NCI-H460 (cell line): ENCODE measurements at regions not wholly inside any gene's neighbourhood (a gene's known extent, or its start where the extent isn't known, plus 50 kb on each side); places are given as distances from the start of the nearest gene placed in this dataset.
"Not testable (repeated sequence)": the region's sequence is repeated elsewhere in the genome, so short reads cannot be mapped to it uniquely, and the experiment has no call there.

ENCODE experiments used
- DNase-seq: peaks from one replicate; pipeline ENCODE4 v3.0.0-alpha.2; 2016; ENCODE audit warnings: low read depth; ENCODE audit errors: extremely low read depth

GRCh38 chr6:134791243-134791843, 158.6 kb downstream of the ALDH8A1 start:
- DNase-seq = not testable (repeated sequence)

GRCh38 chr6:134787261-134787877, 162.5 kb downstream of the ALDH8A1 start:
- no peak for DNase-seq

- no peak for DNase-seq
These were observed 165.6 kb downstream of the ALDH8A1 start for GRCh38 chr6:134784336-134784735.

GRCh38 chr6:134778431-134778830, 171.5 kb downstream of the ALDH8A1 start:
- DNase-seq = no peak

- DNase-seq = peak; percentile 54
These were observed 175.7 kb downstream of the ALDH8A1 start for GRCh38 chr6:134774201-134774638.

GRCh38 chr6:134772671-134773360, 177.1 kb downstream of the ALDH8A1 start:
- no peak for DNase-seq

- DNase-seq = no peak
These were observed 181.0 kb downstream of the ALDH8A1 start for GRCh38 chr6:134768931-134769330.

- DNase-seq = no peak
These were observed 183.4 kb downstream of the ALDH8A1 start for GRCh38 chr6:134766497-134766896.

GRCh38 chr6:134764741-134765140, 185.2 kb downstream of the ALDH8A1 start:
- DNase-seq = no peak

- DNase-seq = not testable (repeated sequence)
These were observed 186.3 kb downstream of the ALDH8A1 start for GRCh38 chr6:134763575-134763974.

GRCh38 chr6:134758621-134759020, 191.3 kb downstream of the ALDH8A1 start:
- no peak for DNase-seq

- no peak for DNase-seq
These were observed 192.0 kb downstream of the ALDH8A1 start for GRCh38 chr6:134757911-134758361.

GRCh38 chr6:134756374-134757025, 193.4 kb downstream of the ALDH8A1 start:
- no peak for DNase-seq

- DNase-seq = no peak
These were observed 195.7 kb downstream of the ALDH8A1 start for GRCh38 chr6:134754013-134754690.

- DNase-seq = no peak
These were observed 196.9 kb downstream of the ALDH8A1 start for GRCh38 chr6:134753001-134753400.

- DNase-seq = no peak
These were observed 197.5 kb downstream of the ALDH8A1 start for GRCh38 chr6:134752445-134752844.

- no peak for DNase-seq
These were observed 199.2 kb downstream of the ALDH8A1 start for GRCh38 chr6:134750669-134751068.

- no peak for DNase-seq
These were observed 201.4 kb downstream of the ALDH8A1 start for GRCh38 chr6:134748484-134748883.

- DNase-seq = not testable (repeated sequence)
These were observed 202.7 kb downstream of the ALDH8A1 start for GRCh38 chr6:134747197-134747596.

GRCh38 chr6:134746140-134746539, 203.8 kb downstream of the ALDH8A1 start:
- DNase-seq = no peak

GRCh38 chr6:134745192-134745591, 204.7 kb downstream of the ALDH8A1 start:
- DNase-seq = not testable (repeated sequence)
